GM23338 (cell line): ENCODE measurements at regions not wholly inside any gene's neighbourhood (a gene's known extent, or its start where the extent isn't known, plus 50 kb on each side); places are given as distances from the start of the nearest gene placed in this dataset.

Experiments
- CREB1 ChIP-seq: fragments of 250-450 bp; sonication (Bioruptor Pico); IDR thresholded peaks from 2 replicates; pipeline ENCODE4 v1.5.0; 2020; ENCODE audit warnings: low read depth, mild to moderate bottlenecking, moderate library complexity
- ETS1 ChIP-seq: IDR thresholded peaks from 2 replicates; pipeline ENCODE4 v1.6.1; 2016; ENCODE audit warnings: antibody characterized with exemption
- EZH2 ChIP-seq: fragments of 200-600 bp; sonication (generic); IDR thresholded peaks from one replicate; pipeline ENCODE4 v1.8.0; 2017; ENCODE audit warnings: antibody characterized with exemption, mild to moderate bottlenecking, low read depth; ENCODE audit not compliant: unreplicated experiment
- EZH2phosphoT487 ChIP-seq: fragments of 200-600 bp; sonication (generic); IDR thresholded peaks from one replicate; pipeline ENCODE4 v1.8.1; 2018; ENCODE audit warnings: antibody characterized with exemption; ENCODE audit not compliant: unreplicated experiment
- POLR2AphosphoS5 ChIP-seq: IDR thresholded peaks from 2 replicates; pipeline ENCODE4 v1.6.1; 2016; ENCODE audit warnings: antibody characterized with exemption, low read depth
- STAT1 ChIP-seq: IDR thresholded peaks from one replicate; pipeline ENCODE4 v1.6.1; 2016; ENCODE audit warnings: antibody characterized with exemption; ENCODE audit not compliant: unreplicated experiment
- TF ChIP-seq, protein P1 (sequence below), 2 experiments: fragments of 200-600 bp in 1 of 2; sonication (generic) in 1 of 2; conservative IDR thresholded peaks; 2 replicates each; pipeline versions ENCODE4 v1.5.1 to v1.6.1; 2016 to 2017; ENCODE audit warnings: antibody characterized with exemption in 2 of 2, low read depth in 2 of 2, mild to moderate bottlenecking in 2 of 2, moderate library complexity in 1 of 2
- TF ChIP-seq, protein P2 (sequence below): IDR thresholded peaks from one replicate; pipeline ENCODE4 v1.6.1; 2018; ENCODE audit warnings: antibody characterized with exemption; ENCODE audit not compliant: unreplicated experiment

GRCh38 chr6:25046942-25047341, 111.2 kb upstream of the RIPOR2 start:
- TF ChIP-seq, protein P1, sequence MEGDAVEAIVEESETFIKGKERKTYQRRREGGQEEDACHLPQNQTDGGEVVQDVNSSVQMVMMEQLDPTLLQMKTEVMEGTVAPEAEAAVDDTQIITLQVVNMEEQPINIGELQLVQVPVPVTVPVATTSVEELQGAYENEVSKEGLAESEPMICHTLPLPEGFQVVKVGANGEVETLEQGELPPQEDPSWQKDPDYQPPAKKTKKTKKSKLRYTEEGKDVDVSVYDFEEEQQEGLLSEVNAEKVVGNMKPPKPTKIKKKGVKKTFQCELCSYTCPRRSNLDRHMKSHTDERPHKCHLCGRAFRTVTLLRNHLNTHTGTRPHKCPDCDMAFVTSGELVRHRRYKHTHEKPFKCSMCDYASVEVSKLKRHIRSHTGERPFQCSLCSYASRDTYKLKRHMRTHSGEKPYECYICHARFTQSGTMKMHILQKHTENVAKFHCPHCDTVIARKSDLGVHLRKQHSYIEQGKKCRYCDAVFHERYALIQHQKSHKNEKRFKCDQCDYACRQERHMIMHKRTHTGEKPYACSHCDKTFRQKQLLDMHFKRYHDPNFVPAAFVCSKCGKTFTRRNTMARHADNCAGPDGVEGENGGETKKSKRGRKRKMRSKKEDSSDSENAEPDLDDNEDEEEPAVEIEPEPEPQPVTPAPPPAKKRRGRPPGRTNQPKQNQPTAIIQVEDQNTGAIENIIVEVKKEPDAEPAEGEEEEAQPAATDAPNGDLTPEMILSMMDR (conservative IDR thresholded peaks at IDR 0.05; ENCODE audit: low read depth in 2 of 2): no peak
- TF ChIP-seq EZH2phosphoT487 (no peak), POLR2AphosphoS5 (no peak), EZH2 (no peak), STAT1 (no peak), ETS1 (no peak), CREB1 (no peak)
- TF ChIP-seq, protein P2, sequence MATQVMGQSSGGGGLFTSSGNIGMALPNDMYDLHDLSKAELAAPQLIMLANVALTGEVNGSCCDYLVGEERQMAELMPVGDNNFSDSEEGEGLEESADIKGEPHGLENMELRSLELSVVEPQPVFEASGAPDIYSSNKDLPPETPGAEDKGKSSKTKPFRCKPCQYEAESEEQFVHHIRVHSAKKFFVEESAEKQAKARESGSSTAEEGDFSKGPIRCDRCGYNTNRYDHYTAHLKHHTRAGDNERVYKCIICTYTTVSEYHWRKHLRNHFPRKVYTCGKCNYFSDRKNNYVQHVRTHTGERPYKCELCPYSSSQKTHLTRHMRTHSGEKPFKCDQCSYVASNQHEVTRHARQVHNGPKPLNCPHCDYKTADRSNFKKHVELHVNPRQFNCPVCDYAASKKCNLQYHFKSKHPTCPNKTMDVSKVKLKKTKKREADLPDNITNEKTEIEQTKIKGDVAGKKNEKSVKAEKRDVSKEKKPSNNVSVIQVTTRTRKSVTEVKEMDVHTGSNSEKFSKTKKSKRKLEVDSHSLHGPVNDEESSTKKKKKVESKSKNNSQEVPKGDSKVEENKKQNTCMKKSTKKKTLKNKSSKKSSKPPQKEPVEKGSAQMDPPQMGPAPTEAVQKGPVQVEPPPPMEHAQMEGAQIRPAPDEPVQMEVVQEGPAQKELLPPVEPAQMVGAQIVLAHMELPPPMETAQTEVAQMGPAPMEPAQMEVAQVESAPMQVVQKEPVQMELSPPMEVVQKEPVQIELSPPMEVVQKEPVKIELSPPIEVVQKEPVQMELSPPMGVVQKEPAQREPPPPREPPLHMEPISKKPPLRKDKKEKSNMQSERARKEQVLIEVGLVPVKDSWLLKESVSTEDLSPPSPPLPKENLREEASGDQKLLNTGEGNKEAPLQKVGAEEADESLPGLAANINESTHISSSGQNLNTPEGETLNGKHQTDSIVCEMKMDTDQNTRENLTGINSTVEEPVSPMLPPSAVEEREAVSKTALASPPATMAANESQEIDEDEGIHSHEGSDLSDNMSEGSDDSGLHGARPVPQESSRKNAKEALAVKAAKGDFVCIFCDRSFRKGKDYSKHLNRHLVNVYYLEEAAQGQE: no peak
